CD14-positive monocyte (primary cell): ENCODE measurements at regions not wholly inside any gene's neighbourhood (a gene's known extent, or its start where the extent isn't known, plus 50 kb on each side); places are given as distances from the start of the nearest gene placed in this dataset.
"Not testable (repeated sequence)": the region's sequence is repeated elsewhere in the genome, so short reads cannot be mapped to it uniquely, and the experiment has no call there.

Source experiments
- DNase-seq, 3 donors: peaks; one replicate each; pipeline ENCODE4 v3.0.0-alpha.2; 2011 to 2022
- H2AFZ ChIP-seq: 2 replicates; pipeline ENCODE4 v1.6.0; 2012; ENCODE audit warnings: mild to moderate bottlenecking, low read depth, low read length, inconsistent platforms; ENCODE audit not compliant: insufficient read depth, poor library complexity, severe bottlenecking
- H3K27ac ChIP-seq, 2 donors: 1 replicate in 1 of 2; 2 replicates in 1 of 2; pipeline ENCODE4 v1.5.1; 2012 to 2013; ENCODE audit warnings: low read length in 2 of 2, control low read depth in 1 of 2, inconsistent platforms in 1 of 2, low read depth in 1 of 2, mild to moderate bottlenecking in 1 of 2
- H3K27me3 ChIP-seq, 2 donors: one replicate each; pipeline versions ENCODE4 v1.6.0 to v1.6.1; 2011 to 2013; ENCODE audit warnings: low read length in 2 of 2; ENCODE audit not compliant: control insufficient read depth in 2 of 2, insufficient read depth in 2 of 2
- H3K36me3 ChIP-seq, 2 donors: replicated peaks in 1 of 2; 1 replicate in 1 of 2; 2 replicates in 1 of 2; pipeline versions ENCODE4 v1.5.1 to v1.6.1; 2012 to 2013; ENCODE audit warnings: low read length in 2 of 2, control low read depth in 1 of 2, inconsistent platforms in 1 of 2, mild to moderate bottlenecking in 1 of 2; ENCODE audit not compliant: insufficient read depth in 2 of 2, control insufficient read depth in 1 of 2
- H3K4me1 ChIP-seq, 2 donors: 1 replicate in 1 of 2; 2 replicates in 1 of 2; pipeline versions ENCODE4 v1.5.1 to v1.6.1; 2012 to 2013; ENCODE audit warnings: low read length in 2 of 2, control low read depth in 1 of 2, inconsistent platforms in 1 of 2, mild to moderate bottlenecking in 1 of 2, moderate library complexity in 1 of 2; ENCODE audit not compliant: insufficient read depth in 2 of 2, control insufficient read depth in 1 of 2
- H3K4me2 ChIP-seq: replicated peaks from 2 replicates; pipeline ENCODE3; 2012; ENCODE audit warnings: low read length, moderate library complexity, mild to moderate bottlenecking; ENCODE audit not compliant: poor library complexity, severe bottlenecking; ENCODE audit errors: extremely low read depth
- H3K4me3 ChIP-seq, 3 experiments: fragments of 200-600 bp in 1 of 3; sonication (generic) in 1 of 3; replicated peaks in 1 of 3; 1 replicate in 2 of 3; 2 replicates in 1 of 3; pipeline ENCODE4 v1.5.1; 2011 to 2013; ENCODE audit warnings: low read length in 3 of 3, mild to moderate bottlenecking in 3 of 3, control low read depth in 2 of 3, low read depth in 2 of 3, inconsistent platforms in 1 of 3, moderate library complexity in 1 of 3
- H3K79me2 ChIP-seq: 2 replicates; pipeline ENCODE4 v1.6.0; 2012; ENCODE audit warnings: mild to moderate bottlenecking, control low read depth, inconsistent platforms, low read length, moderate library complexity; ENCODE audit not compliant: insufficient read depth
- H3K9ac ChIP-seq: 2 replicates; pipeline ENCODE4 v1.6.0; 2017; ENCODE audit warnings: low read length, mild to moderate bottlenecking; ENCODE audit not compliant: insufficient read depth, poor library complexity, severe bottlenecking
- H3K9me3 ChIP-seq, 2 donors: replicated peaks in 1 of 2; 1 replicate in 1 of 2; 2 replicates in 1 of 2; pipeline versions ENCODE4 v1.5.1 to v1.6.1; 2012 to 2013; ENCODE audit warnings: low read length in 2 of 2, control low read depth in 1 of 2; ENCODE audit not compliant: control insufficient read depth in 1 of 2, insufficient read depth in 1 of 2
- H4K20me1 ChIP-seq: 2 replicates; pipeline ENCODE4 v1.6.0; 2012; ENCODE audit warnings: mild to moderate bottlenecking, low read length, control low read depth, moderate library complexity; ENCODE audit not compliant: insufficient read depth
- H3K27ac Mint-ChIP-seq, 7 donors: one replicate each; pipeline ENCODE4 v1.8.0; 2020; ENCODE audit warnings: mild to moderate bottlenecking in 7 of 7, mixed read lengths in 7 of 7, moderate library complexity in 6 of 7, inconsistent platforms in 2 of 7
- H3K27me3 Mint-ChIP-seq, 3 donors: one replicate each; pipeline ENCODE4 v1.8.0; 2021 to 2022; ENCODE audit warnings: low read depth in 3 of 3, mild to moderate bottlenecking in 3 of 3, mixed read lengths in 3 of 3, moderate library complexity in 3 of 3, inconsistent platforms in 1 of 3
- H3K36me3 Mint-ChIP-seq, 2 donors: one replicate each; pipeline ENCODE4 v1.8.0; 2020; ENCODE audit warnings: mixed read lengths in 2 of 2, inconsistent platforms in 1 of 2, mild to moderate bottlenecking in 1 of 2
- H3K4me1 Mint-ChIP-seq: one replicate; pipeline ENCODE4 v1.8.0; 2020; ENCODE audit warnings: mild to moderate bottlenecking, mixed read lengths
- H3K4me3 Mint-ChIP-seq, 2 donors: one replicate each; pipeline ENCODE4 v1.8.0; 2020; ENCODE audit warnings: mild to moderate bottlenecking in 2 of 2, mixed read lengths in 2 of 2, moderate library complexity in 1 of 2
- H3K9me3 Mint-ChIP-seq, 7 donors: one replicate each; pipeline ENCODE4 v1.8.0; 2020 to 2022; ENCODE audit warnings: mixed read lengths in 7 of 7, mild to moderate bottlenecking in 6 of 7, moderate library complexity in 6 of 7, inconsistent platforms in 2 of 7
- WGBS: methylation state at CpG from one replicate; pipeline ENCODE4 v1.1.5; 2013; ENCODE audit warnings: missing lambda C conversion rate; ENCODE audit not compliant: insufficient coverage; 5-methylcytosine and 5-hydroxymethylcytosine counted together
- intact Hi-C, 2 donors: fragments of 100-400 bp; cut with micrococcal nuclease; formaldehyde crosslinking; loops; one replicate each; pipeline versions ENCODE4 v1.15.0 to v1.15.1; 2023
- TF ChIP-seq, protein P1 (sequence below): fragments of 200-600 bp; IDR thresholded peaks from one replicate; pipeline ENCODE4 v1.8.0; 2022; ENCODE audit warnings: antibody characterized with exemption, mild to moderate bottlenecking

GRCh38 chr6:78259935-78260334 is 607.1 kb downstream of the MEI4 start:
- no peaks in the 10 kb centered on the region for H4K20me1 ChIP-seq
- TF ChIP-seq, protein P1, sequence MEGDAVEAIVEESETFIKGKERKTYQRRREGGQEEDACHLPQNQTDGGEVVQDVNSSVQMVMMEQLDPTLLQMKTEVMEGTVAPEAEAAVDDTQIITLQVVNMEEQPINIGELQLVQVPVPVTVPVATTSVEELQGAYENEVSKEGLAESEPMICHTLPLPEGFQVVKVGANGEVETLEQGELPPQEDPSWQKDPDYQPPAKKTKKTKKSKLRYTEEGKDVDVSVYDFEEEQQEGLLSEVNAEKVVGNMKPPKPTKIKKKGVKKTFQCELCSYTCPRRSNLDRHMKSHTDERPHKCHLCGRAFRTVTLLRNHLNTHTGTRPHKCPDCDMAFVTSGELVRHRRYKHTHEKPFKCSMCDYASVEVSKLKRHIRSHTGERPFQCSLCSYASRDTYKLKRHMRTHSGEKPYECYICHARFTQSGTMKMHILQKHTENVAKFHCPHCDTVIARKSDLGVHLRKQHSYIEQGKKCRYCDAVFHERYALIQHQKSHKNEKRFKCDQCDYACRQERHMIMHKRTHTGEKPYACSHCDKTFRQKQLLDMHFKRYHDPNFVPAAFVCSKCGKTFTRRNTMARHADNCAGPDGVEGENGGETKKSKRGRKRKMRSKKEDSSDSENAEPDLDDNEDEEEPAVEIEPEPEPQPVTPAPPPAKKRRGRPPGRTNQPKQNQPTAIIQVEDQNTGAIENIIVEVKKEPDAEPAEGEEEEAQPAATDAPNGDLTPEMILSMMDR: no peak
- no CpG with 5 or more reads among the region's 1 CpG for WGBS
- intact Hi-C loops: no loop called here
- Mint-ChIP-seq H3K27me3 (no peaks in the 10 kb centered on the region), H3K9me3 (peaks cover 0 to 28% (median 7%) of the 10 kb centered on the region in 7 donors), H3K4me3 (no peak overlapping the region), H3K36me3 (no peaks in the 10 kb centered on the region), H3K4me1 (no peaks in the 10 kb centered on the region), H3K27ac (no peak overlapping the region)
- no peak for DNase-seq
- no peaks in the 10 kb centered on the region for H3K27me3 ChIP-seq
- H3K79me2 ChIP-seq: no peaks in the 10 kb centered on the region
- H3K9ac ChIP-seq: no peak overlapping the region
- no peak overlapping the region for H2AFZ ChIP-seq
- peaks cover 10 to 13% of the 10 kb centered on the region in 2 donors for H3K9me3 ChIP-seq
- H3K4me2 ChIP-seq: no peak overlapping the region
- H3K36me3 ChIP-seq: no peaks in the 10 kb centered on the region
- no peak overlapping the region for H3K27ac ChIP-seq
- no peaks in the 10 kb centered on the region for H3K4me1 ChIP-seq
- H3K4me3 ChIP-seq: no peak overlapping the region

DNA sequence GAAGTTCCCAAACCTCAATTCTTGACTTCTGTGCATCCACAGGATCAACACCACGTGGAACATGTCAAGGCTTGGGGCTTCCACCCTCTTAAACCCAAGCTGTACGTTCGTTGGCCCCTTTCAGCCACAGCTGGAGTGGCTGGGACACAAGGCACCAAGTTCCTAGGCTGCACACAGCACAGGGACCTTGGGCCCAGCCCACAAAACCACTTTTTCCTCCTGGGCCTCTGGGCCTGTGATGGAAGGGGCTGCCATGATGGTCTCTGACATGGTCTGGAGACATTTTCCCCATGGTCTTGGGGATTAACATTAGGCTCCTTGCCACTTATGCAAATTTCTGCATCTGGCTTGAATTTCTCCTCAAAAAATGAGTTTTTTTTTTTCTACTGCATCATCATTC is 606.9 kb upstream of the IRAK1BP1 start:
- H4K20me1 ChIP-seq, H3K4me3 ChIP-seq, DNase-seq, intact Hi-C loops, H3K27ac ChIP-seq, H3K27me3 ChIP-seq, H2AFZ ChIP-seq, H3K4me2 ChIP-seq, H3K4me3 Mint-ChIP-seq, H3K4me1 Mint-ChIP-seq, H3K36me3 Mint-ChIP-seq, H3K27ac Mint-ChIP-seq, H3K4me1 ChIP-seq, H3K36me3 ChIP-seq, H3K79me2 ChIP-seq, H3K9ac ChIP-seq, H3K27me3 Mint-ChIP-seq: not testable (repeated sequence)
- WGBS: 11% methylated on average over 1 of the region's 3 CpGs
- peaks cover 0 to 28% (median 7%) of the 10 kb centered on the region in 7 donors for H3K9me3 Mint-ChIP-seq
- peaks cover 10 to 13% of the 10 kb centered on the region in 2 donors for H3K9me3 ChIP-seq
